ENCODE measurements at regions not wholly inside any gene's neighbourhood (a gene's known extent, or its start where the extent isn't known, plus 50 kb on each side); places are given as distances from the start of the nearest gene placed in this dataset.

GRCh38 chr1:38454749-38455441 lies 404.7 kb downstream of the RRAGC start:
- no peak overlapping the region for H3K4me3 ChIP-seq
- no peaks in the 10 kb centered on the region for H3K79me2 ChIP-seq (ENCODE audit: control insufficient read depth, insufficient read depth, low read length)
- POLR2A ChIA-PET: no interaction called here
- CTCF ChIA-PET (ENCODE audit: low intra/inter-chr PET ratio): no interaction called here
- ATAC-seq (no peak), DNase-seq (ENCODE audit: extremely low read depth in 1 of 4, low spot score in 3 of 4) (no peak), FAIRE-seq (no peak)
- no peak overlapping the region for H3K27ac ChIP-seq (ENCODE audit: extremely low read depth, low read depth, low read length)
- H4K20me1 ChIP-seq (replicated peaks; ENCODE audit: control insufficient read depth, insufficient read depth, low read length): no peaks in the 10 kb centered on the region
- H3K9me3 ChIP-seq (replicated peaks; ENCODE audit: control insufficient read depth, insufficient read depth, low read depth, low read length): no peaks in the 10 kb centered on the region
- WGBS (ENCODE audit: insufficient coverage, low coverage, missing lambda C conversion rate): 12% methylated on average over 9 of the region's 9 CpGs
- H3K27me3 ChIP-seq (ENCODE audit: control insufficient read depth in 2 of 2, insufficient read depth in 2 of 2, low read length in 2 of 2): peaks cover 15 to 60% of the 10 kb centered on the region in 2 experiments
- no peak overlapping the region for H2AFZ ChIP-seq (ENCODE audit: low read depth, low read length)
- no peak overlapping the region for H3K9ac ChIP-seq (ENCODE audit: insufficient read depth in 1 of 2, low read depth in 2 of 2, low read length in 2 of 2)
- no peaks in the 10 kb centered on the region for H3K36me3 ChIP-seq (ENCODE audit: control insufficient read depth, insufficient read depth, low read length)
- no peaks in the 10 kb centered on the region for H3K4me1 ChIP-seq (replicated peaks in 1 of 2; ENCODE audit: control insufficient read depth in 2 of 2, insufficient read depth in 2 of 2, low read length in 2 of 2)
- no peaks in the 10 kb centered on the region for H3K9me1 ChIP-seq (ENCODE audit: control insufficient read depth, insufficient read depth, low read length)
- BruUV-seq (replicated peaks): no TSS peak
- no peak overlapping the region for H3K4me2 ChIP-seq (ENCODE audit: insufficient read depth, low read length)
- in situ Hi-C loops (cut with MboI): no loop called here
- intact Hi-C loops (cut with micrococcal nuclease): no loop called here
- TF ChIP-seq ARNT (IDR thresholded peaks at IDR 0.05): no peak
- no peak for TF ChIP-seq STAT5B (CRISPR knock-in tag; IDR thresholded peaks at IDR 0.05)
- no peak for TF ChIP-seq ZNF121 (CRISPR knock-in tag; conservative IDR thresholded peaks at IDR 0.05)
- TF ChIP-seq ZZZ3 (IDR thresholded peaks at IDR 0.05): no peak
- TF ChIP-seq BCOR (IDR thresholded peaks at IDR 0.05): no peak
- no peak for TF ChIP-seq GTF2F1 (IDR thresholded peaks at IDR 0.05; ENCODE audit: low read depth, low read length)
- TF ChIP-seq RERE (CRISPR knock-in tag; IDR thresholded peaks at IDR 0.05; ENCODE audit: borderline replicate concordance): no peak
- TF ChIP-seq JUN (IDR thresholded peaks at IDR 0.05; ENCODE audit: borderline replicate concordance, low read depth, low read length): no peak
- TF ChIP-seq JUN (CRISPR knock-in tag; IDR thresholded peaks at IDR 0.05; ENCODE audit: borderline replicate concordance): no peak
- TF ChIP-seq MBD1 (CRISPR knock-in tag; IDR thresholded peaks at IDR 0.05): no peak
- no peak for TF ChIP-seq E2F5 (CRISPR knock-in tag; IDR thresholded peaks at IDR 0.05)
- TF ChIP-seq MIER1 (IDR thresholded peaks at IDR 0.05; ENCODE audit: low read depth): no peak
- TF ChIP-seq, protein P1, sequence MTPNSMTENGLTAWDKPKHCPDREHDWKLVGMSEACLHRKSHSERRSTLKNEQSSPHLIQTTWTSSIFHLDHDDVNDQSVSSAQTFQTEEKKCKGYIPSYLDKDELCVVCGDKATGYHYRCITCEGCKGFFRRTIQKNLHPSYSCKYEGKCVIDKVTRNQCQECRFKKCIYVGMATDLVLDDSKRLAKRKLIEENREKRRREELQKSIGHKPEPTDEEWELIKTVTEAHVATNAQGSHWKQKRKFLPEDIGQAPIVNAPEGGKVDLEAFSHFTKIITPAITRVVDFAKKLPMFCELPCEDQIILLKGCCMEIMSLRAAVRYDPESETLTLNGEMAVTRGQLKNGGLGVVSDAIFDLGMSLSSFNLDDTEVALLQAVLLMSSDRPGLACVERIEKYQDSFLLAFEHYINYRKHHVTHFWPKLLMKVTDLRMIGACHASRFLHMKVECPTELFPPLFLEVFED (CRISPR knock-in tag; conservative IDR thresholded peaks at IDR 0.05): no peak
- no peak for TF ChIP-seq PCBP1 (IDR thresholded peaks at IDR 0.05; ENCODE audit: low read depth, low read length, poor library complexity, severe bottlenecking)

Measured in K562 (cell line).